GM23338 (cell line): ENCODE measurements at regions not wholly inside any gene's neighbourhood (a gene's known extent, or its start where the extent isn't known, plus 50 kb on each side); places are given as distances from the start of the nearest gene placed in this dataset.

ENCODE experiments used
- ATAC-seq: fragments of 200-7000 bp; cut with Tn5 transposase; 3 replicates; pipeline ENCODE4 v1.9.1; 2020
- DNase-seq: peaks from one replicate; pipeline ENCODE4 v3.0.0-alpha.2; 2015; ENCODE audit warnings: low spot score
- H2AFZ ChIP-seq: fragments of 200-600 bp; sonication (generic); 2 replicates; pipeline ENCODE4 v1.8.0; 2016; ENCODE audit warnings: antibody characterized with exemption, mild to moderate bottlenecking, moderate library complexity
- H3F3A ChIP-seq: fragments of 200-600 bp; sonication (generic); replicated peaks from 2 replicates; pipeline ENCODE4 v1.8.0; 2017; ENCODE audit warnings: antibody characterized with exemption, mixed run types, low read depth
- H3K27ac ChIP-seq: fragments of 200-600 bp; sonication (generic); 2 replicates; pipeline ENCODE4 v1.6.1; 2016; ENCODE audit warnings: low read depth
- H3K27me3 ChIP-seq: fragments of 200-600 bp; sonication (generic); 2 replicates; pipeline ENCODE4 v1.8.0; 2016; ENCODE audit warnings: mild to moderate bottlenecking, mixed run types, moderate library complexity; ENCODE audit not compliant: insufficient read depth
- H3K36me3 ChIP-seq: fragments of 200-600 bp; sonication (generic); 2 replicates; pipeline ENCODE4 v1.8.0; 2016; ENCODE audit warnings: mild to moderate bottlenecking; ENCODE audit not compliant: insufficient read depth
- H3K4me1 ChIP-seq: fragments of 200-600 bp; sonication (generic); 2 replicates; pipeline ENCODE4 v1.8.0; 2016; ENCODE audit warnings: mild to moderate bottlenecking, moderate library complexity; ENCODE audit not compliant: insufficient read depth
- H3K4me2 ChIP-seq: fragments of 200-600 bp; sonication (generic); 2 replicates; pipeline ENCODE4 v1.7.1; 2017; ENCODE audit warnings: mixed run types
- H3K4me3 ChIP-seq: fragments of 200-600 bp; sonication (generic); 2 replicates; pipeline ENCODE4 v1.6.1; 2016; ENCODE audit warnings: mixed run types
- H3K79me2 ChIP-seq: fragments of 200-600 bp; sonication (generic); replicated peaks from 2 replicates; pipeline ENCODE4 v1.8.0; 2017; ENCODE audit warnings: mild to moderate bottlenecking; ENCODE audit not compliant: insufficient read depth
- H3K9me2 ChIP-seq: fragments of 200-600 bp; sonication (generic); 2 replicates; pipeline ENCODE4 v1.8.0; 2017; ENCODE audit not compliant: insufficient read depth
- H4K20me1 ChIP-seq: fragments of 200-600 bp; sonication (generic); replicated peaks from 2 replicates; pipeline ENCODE4 v1.8.0; 2017; ENCODE audit warnings: mild to moderate bottlenecking; ENCODE audit not compliant: insufficient read depth
- H3K27ac Mint-ChIP-seq: 2 replicates; pipeline ENCODE4 v1.8.0; 2020; ENCODE audit warnings: inconsistent platforms, mild to moderate bottlenecking, moderate library complexity, mixed read lengths
- H3K27me3 Mint-ChIP-seq: 3 replicates; pipeline ENCODE4 v1.8.0; 2022; ENCODE audit warnings: low read depth, mild to moderate bottlenecking, moderate library complexity, mixed read lengths, inconsistent platforms; ENCODE audit not compliant: insufficient read depth, poor library complexity
- H3K36me3 Mint-ChIP-seq: 3 replicates; pipeline ENCODE4 v1.8.0; 2021; ENCODE audit warnings: low read depth, mild to moderate bottlenecking, inconsistent platforms, moderate library complexity, mixed read lengths
- H3K4me1 Mint-ChIP-seq: 3 replicates; pipeline ENCODE4 v1.8.0; 2020; ENCODE audit warnings: mild to moderate bottlenecking, inconsistent platforms, mixed read lengths
- H3K4me3 Mint-ChIP-seq: 3 replicates; pipeline ENCODE4 v1.8.0; 2021; ENCODE audit warnings: moderate library complexity, mild to moderate bottlenecking, inconsistent platforms, mixed read lengths
- H3K9me3 Mint-ChIP-seq: 3 replicates; pipeline ENCODE4 v1.8.0; 2020; ENCODE audit warnings: moderate library complexity, mild to moderate bottlenecking, inconsistent platforms, mixed read lengths
- CTCF ChIP-seq, 2 experiments: fragments of 200-600 bp in 1 of 2; sonication (generic) in 1 of 2; conservative IDR thresholded peaks; 2 replicates each; pipeline versions ENCODE4 v1.5.1 to v1.6.1; 2016 to 2017; ENCODE audit warnings: antibody characterized with exemption in 2 of 2, low read depth in 2 of 2, mild to moderate bottlenecking in 2 of 2, moderate library complexity in 1 of 2
- EZH2 ChIP-seq: fragments of 200-600 bp; sonication (generic); IDR thresholded peaks from one replicate; pipeline ENCODE4 v1.8.0; 2017; ENCODE audit warnings: antibody characterized with exemption, mild to moderate bottlenecking, low read depth; ENCODE audit not compliant: unreplicated experiment
- EZH2phosphoT487 ChIP-seq: fragments of 200-600 bp; sonication (generic); IDR thresholded peaks from one replicate; pipeline ENCODE4 v1.8.1; 2018; ENCODE audit warnings: antibody characterized with exemption; ENCODE audit not compliant: unreplicated experiment
- ZNF331 ChIP-seq: fragments of 250-450 bp; sonication (Bioruptor Pico); IDR thresholded peaks from 2 replicates; pipeline ENCODE4 v1.5.0; 2020; ENCODE audit warnings: low read depth, mild to moderate bottlenecking, moderate library complexity
- ZNF462 ChIP-seq: fragments of 250-450 bp; sonication (Bioruptor Pico); IDR thresholded peaks from 2 replicates; pipeline ENCODE4 v1.5.0; 2020; ENCODE audit warnings: mild to moderate bottlenecking, moderate library complexity
- TF ChIP-seq, protein P1 (sequence below): IDR thresholded peaks from one replicate; pipeline ENCODE4 v1.6.1; 2018; ENCODE audit warnings: antibody characterized with exemption; ENCODE audit not compliant: unreplicated experiment

DNA sequence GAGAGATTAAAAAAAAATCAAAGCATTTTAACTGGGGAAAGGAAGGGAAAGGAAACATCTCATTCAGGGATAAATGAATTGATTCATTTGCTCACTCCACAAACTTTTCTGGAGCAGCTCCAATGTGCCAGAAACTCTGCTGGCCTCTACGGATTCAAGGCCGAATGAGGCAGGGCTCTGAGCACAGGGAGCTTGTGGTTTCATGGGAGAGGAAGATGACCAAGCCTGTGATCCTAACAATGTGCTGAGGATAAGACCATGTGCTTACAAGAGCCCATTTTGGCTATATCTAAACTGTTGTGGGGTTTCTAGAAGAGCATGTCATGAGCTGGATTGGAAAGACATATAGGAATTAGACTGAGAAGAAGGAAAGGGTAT, 137.5 kb downstream of the ZNF674 start (continued):
- TF ChIP-seq CTCF (conservative IDR thresholded peaks at IDR 0.05; ENCODE audit: low read depth in 2 of 2) = no peak
- no peak for TF ChIP-seq ZNF331 (CRISPR knock-in tag)

DNA sequence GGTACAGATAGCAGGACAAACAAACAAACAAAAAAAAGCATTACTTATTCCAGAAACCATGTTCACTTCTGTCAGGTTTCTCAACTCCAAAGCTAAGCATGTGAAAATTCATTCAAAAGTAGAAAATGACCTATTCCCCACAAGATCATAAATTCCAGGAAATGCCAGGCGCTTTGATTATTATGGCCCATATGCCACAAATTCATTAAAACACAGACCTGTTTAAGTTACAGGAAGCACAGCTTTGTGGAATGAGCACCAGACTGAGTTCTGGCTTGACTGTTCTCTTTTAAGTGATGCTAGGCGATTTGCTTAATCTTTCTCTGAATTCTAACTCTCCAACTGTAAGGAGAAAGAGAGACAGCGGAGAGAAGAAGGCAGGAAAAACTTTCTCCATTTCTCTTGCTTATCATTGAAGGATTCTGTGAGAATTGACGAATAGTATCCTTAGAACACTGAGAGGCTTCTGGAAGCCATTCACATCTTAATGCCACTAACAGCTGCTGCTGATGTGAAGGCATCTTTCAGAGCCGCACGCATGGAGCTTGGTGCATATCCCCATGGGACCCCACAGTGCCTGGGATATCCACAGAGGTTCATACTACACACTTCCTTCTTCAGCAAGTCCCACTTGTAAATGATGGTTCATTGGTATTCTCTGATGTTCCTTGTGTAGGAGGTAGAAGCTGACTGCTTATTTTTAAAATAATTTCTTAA, 138.0 kb downstream of the ZNF674 start:
- Histone ChIP-seq H3K9me2 (no peaks in the 10 kb centered on the region), H3K27me3 (no peaks in the 10 kb centered on the region), H2AFZ (no peak overlapping the region), H3K4me1 (no peaks in the 10 kb centered on the region), H3K4me3 (no peak overlapping the region), H3K27ac (no peak overlapping the region), H3K36me3 (no peaks in the 10 kb centered on the region), H3F3A (no peaks in the 10 kb centered on the region), H4K20me1 (no peaks in the 10 kb centered on the region), H3K4me2 (no peak overlapping the region), H3K79me2 (no peaks in the 10 kb centered on the region)
- Mint-ChIP-seq H3K4me1 (0 out of 3 replicates have a peak, but pooled peaks cover 2% of the 10 kb centered on the region), H3K4me3 (no peak overlapping the region), H3K36me3 (no peaks in the 10 kb centered on the region), H3K9me3 (no peaks in the 10 kb centered on the region; the same call in 2 of the 3 replicates), H3K27me3 (no peaks in the 10 kb centered on the region), H3K27ac (no peak overlapping the region)
- ATAC-seq (no peak), DNase-seq (no peak)
- TF ChIP-seq, protein P1, sequence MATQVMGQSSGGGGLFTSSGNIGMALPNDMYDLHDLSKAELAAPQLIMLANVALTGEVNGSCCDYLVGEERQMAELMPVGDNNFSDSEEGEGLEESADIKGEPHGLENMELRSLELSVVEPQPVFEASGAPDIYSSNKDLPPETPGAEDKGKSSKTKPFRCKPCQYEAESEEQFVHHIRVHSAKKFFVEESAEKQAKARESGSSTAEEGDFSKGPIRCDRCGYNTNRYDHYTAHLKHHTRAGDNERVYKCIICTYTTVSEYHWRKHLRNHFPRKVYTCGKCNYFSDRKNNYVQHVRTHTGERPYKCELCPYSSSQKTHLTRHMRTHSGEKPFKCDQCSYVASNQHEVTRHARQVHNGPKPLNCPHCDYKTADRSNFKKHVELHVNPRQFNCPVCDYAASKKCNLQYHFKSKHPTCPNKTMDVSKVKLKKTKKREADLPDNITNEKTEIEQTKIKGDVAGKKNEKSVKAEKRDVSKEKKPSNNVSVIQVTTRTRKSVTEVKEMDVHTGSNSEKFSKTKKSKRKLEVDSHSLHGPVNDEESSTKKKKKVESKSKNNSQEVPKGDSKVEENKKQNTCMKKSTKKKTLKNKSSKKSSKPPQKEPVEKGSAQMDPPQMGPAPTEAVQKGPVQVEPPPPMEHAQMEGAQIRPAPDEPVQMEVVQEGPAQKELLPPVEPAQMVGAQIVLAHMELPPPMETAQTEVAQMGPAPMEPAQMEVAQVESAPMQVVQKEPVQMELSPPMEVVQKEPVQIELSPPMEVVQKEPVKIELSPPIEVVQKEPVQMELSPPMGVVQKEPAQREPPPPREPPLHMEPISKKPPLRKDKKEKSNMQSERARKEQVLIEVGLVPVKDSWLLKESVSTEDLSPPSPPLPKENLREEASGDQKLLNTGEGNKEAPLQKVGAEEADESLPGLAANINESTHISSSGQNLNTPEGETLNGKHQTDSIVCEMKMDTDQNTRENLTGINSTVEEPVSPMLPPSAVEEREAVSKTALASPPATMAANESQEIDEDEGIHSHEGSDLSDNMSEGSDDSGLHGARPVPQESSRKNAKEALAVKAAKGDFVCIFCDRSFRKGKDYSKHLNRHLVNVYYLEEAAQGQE = no peak
- no peak for TF ChIP-seq EZH2
- no peak for TF ChIP-seq EZH2phosphoT487
- no peak for TF ChIP-seq CTCF (conservative IDR thresholded peaks at IDR 0.05; ENCODE audit: low read depth in 2 of 2)
- no peak for TF ChIP-seq ZNF462 (CRISPR knock-in tag)
